PC-3 (cell line): ENCODE measurements at regions not wholly inside any gene's neighbourhood (a gene's known extent, or its start where the extent isn't known, plus 50 kb on each side); places are given as distances from the start of the nearest gene placed in this dataset.
"Not testable (repeated sequence)": the region's sequence is repeated elsewhere in the genome, so short reads cannot be mapped to it uniquely, and the experiment has no call there.

Experiments used
- ATAC-seq: fragments of 200-7000 bp; cut with Tn5 transposase; 2 replicates; pipeline ENCODE4 v1.9.1; 2020; ENCODE audit warnings: mild to moderate bottlenecking, moderate library complexity
- BruUV-seq: library from RNA; stranded (reverse); fragments of 400-500 nt; replicated peaks from 2 replicates; lab custom pipeline; 2021; lab: Mats Ljungman, UMichigan
- CTCF ChIA-PET: fragments of 300-600 bp; sonication (Branson Sonifier 250); formaldehyde crosslinking; loops from one replicate; lab custom pipeline; 2022; ENCODE audit warnings: antibody characterized with exemption; lab: Charles Lee
- POLR2A ChIA-PET: fragments of 300-600 bp; sonication (Branson Sonifier 250); formaldehyde crosslinking; loops from one replicate; lab custom pipeline; 2022; ENCODE audit warnings: antibody characterized with exemption; ENCODE audit not compliant: unreplicated experiment; lab: Charles Lee
- DNase-seq: peaks from one replicate; pipeline ENCODE4 v3.0.0-alpha.2; 2015
- H2AFZ ChIP-seq: fragments of 300-600 bp; sonication (generic); 2 replicates; pipeline ENCODE4 v1.6.0; 2016; ENCODE audit warnings: antibody characterized with exemption, low read length
- H3F3A ChIP-seq: fragments of 300-600 bp; sonication (generic); one replicate; pipeline ENCODE4 v1.6.0; 2017; ENCODE audit warnings: antibody characterized with exemption, low read length, control low read depth, mild to moderate bottlenecking; ENCODE audit not compliant: unreplicated experiment
- H3K27ac ChIP-seq: fragments of 300-600 bp; sonication (generic); 2 replicates; pipeline ENCODE4 v1.5.1; 2016; ENCODE audit warnings: mild to moderate bottlenecking, low read length
- H3K27me3 ChIP-seq: fragments of 300-600 bp; sonication (generic); 2 replicates; pipeline ENCODE4 v1.6.1; 2016; ENCODE audit warnings: low read length, mixed read lengths
- H3K36me3 ChIP-seq: fragments of 300-600 bp; sonication (generic); 2 replicates; pipeline ENCODE4 v1.6.1; 2016; ENCODE audit warnings: low read depth, mixed run types, low read length, mixed read lengths
- H3K4me1 ChIP-seq: fragments of 300-600 bp; sonication (generic); 2 replicates; pipeline ENCODE4 v1.5.1; 2016; ENCODE audit warnings: low read length; ENCODE audit not compliant: insufficient read depth
- H3K4me2 ChIP-seq: fragments of 300-600 bp; sonication (generic); 2 replicates; pipeline ENCODE4 v1.6.0; 2016; ENCODE audit warnings: low read length
- H3K4me3 ChIP-seq: fragments of 300-600 bp; sonication (generic); 2 replicates; pipeline ENCODE4 v1.5.1; 2016; ENCODE audit warnings: mild to moderate bottlenecking, low read length, mixed read lengths
- H3K79me2 ChIP-seq: fragments of 300-600 bp; sonication (generic); 2 replicates; pipeline ENCODE4 v1.6.1; 2017; ENCODE audit warnings: low read length, mixed read lengths
- H3K9ac ChIP-seq: fragments of 300-600 bp; sonication (generic); 2 replicates; pipeline ENCODE4 v1.6.0; 2016; ENCODE audit warnings: mild to moderate bottlenecking, low read length
- H3K9me2 ChIP-seq: fragments of 300-600 bp; sonication (generic); replicated peaks from 2 replicates; pipeline ENCODE4 v1.6.1; 2016; ENCODE audit warnings: mixed run types, low read length, mixed read lengths
- H3K9me3 ChIP-seq: fragments of 300-600 bp; sonication (generic); 2 replicates; pipeline ENCODE4 v1.6.1; 2016; ENCODE audit warnings: low read length, mixed read lengths
- H4K20me1 ChIP-seq: fragments of 300-600 bp; sonication (generic); 2 replicates; pipeline ENCODE4 v1.6.1; 2016; ENCODE audit warnings: low read length, mixed read lengths
- EZH2 ChIP-seq: fragments of 300-600 bp; sonication (generic); IDR thresholded peaks from one replicate; pipeline ENCODE4 v1.6.1; 2017; ENCODE audit warnings: antibody characterized with exemption, mild to moderate bottlenecking, low read length; ENCODE audit not compliant: unreplicated experiment
- EZH2phosphoT487 ChIP-seq: fragments of 300-600 bp; sonication (generic); IDR thresholded peaks from 2 replicates; pipeline ENCODE4 v1.6.1; 2018; ENCODE audit warnings: mild to moderate bottlenecking, antibody characterized with exemption, low read length, borderline replicate concordance
- intact Hi-C: fragments of 100-400 bp; cut with micrococcal nuclease; formaldehyde crosslinking; loops from 2 replicates; pipeline ENCODE4 v1.9.0; 2023
- TF ChIP-seq, protein P1 (sequence below): fragments of 300-600 bp; sonication (generic); conservative IDR thresholded peaks from 2 replicates; pipeline ENCODE4 v1.5.1; 2017; ENCODE audit warnings: antibody characterized with exemption, low read depth, mild to moderate bottlenecking, low read length

DNA sequence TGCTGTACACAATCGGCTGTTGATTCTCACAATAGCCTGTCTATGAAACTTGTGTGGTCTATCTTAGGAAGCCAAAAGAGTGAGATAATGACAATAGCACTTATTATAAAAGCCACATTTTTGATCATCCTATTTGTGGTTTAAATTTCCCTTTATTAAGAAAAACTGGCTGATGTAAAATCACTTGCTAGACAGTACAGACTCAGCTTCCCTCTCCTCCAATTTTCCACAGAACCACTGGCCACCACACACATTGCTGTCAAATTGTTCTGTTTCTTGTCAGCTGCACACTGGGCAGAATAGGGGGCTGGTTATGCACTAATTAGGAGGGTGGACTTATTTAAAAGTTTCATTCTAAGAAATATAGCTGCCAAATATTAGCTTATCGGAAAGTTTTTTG is 425.9 kb downstream of the EPHA3 start:
- Histone ChIP-seq H2AFZ (no peak overlapping the region), H3K4me1 (no peaks in the 10 kb centered on the region), H3K9me2 (no peaks in the 10 kb centered on the region), H3K4me3 (no peak overlapping the region), H3F3A (no peaks in the 10 kb centered on the region), H3K4me2 (no peak overlapping the region), H3K9me3 (no peaks in the 10 kb centered on the region), H4K20me1 (no peaks in the 10 kb centered on the region), H3K79me2 (no peaks in the 10 kb centered on the region), H3K27ac (no peak overlapping the region), H3K36me3 (no peaks in the 10 kb centered on the region), H3K27me3 (peaks cover 58% of the 10 kb centered on the region), H3K9ac (no peak overlapping the region)
- POLR2A ChIA-PET: interaction anchor here (0.6 kb wide), 1 partner anchor 151 kb away, joined by 3 read pairs; no protein-coding TSS in a partner anchor
- intact Hi-C loops: no loop called here
- no peak for DNase-seq
- no TSS peak for BruUV-seq
- ATAC-seq: no peak
- TF ChIP-seq EZH2phosphoT487: no peak
- TF ChIP-seq EZH2: no peak
- TF ChIP-seq, protein P1, sequence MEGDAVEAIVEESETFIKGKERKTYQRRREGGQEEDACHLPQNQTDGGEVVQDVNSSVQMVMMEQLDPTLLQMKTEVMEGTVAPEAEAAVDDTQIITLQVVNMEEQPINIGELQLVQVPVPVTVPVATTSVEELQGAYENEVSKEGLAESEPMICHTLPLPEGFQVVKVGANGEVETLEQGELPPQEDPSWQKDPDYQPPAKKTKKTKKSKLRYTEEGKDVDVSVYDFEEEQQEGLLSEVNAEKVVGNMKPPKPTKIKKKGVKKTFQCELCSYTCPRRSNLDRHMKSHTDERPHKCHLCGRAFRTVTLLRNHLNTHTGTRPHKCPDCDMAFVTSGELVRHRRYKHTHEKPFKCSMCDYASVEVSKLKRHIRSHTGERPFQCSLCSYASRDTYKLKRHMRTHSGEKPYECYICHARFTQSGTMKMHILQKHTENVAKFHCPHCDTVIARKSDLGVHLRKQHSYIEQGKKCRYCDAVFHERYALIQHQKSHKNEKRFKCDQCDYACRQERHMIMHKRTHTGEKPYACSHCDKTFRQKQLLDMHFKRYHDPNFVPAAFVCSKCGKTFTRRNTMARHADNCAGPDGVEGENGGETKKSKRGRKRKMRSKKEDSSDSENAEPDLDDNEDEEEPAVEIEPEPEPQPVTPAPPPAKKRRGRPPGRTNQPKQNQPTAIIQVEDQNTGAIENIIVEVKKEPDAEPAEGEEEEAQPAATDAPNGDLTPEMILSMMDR: no peak
- CTCF ChIA-PET: no interaction called here

DNA sequence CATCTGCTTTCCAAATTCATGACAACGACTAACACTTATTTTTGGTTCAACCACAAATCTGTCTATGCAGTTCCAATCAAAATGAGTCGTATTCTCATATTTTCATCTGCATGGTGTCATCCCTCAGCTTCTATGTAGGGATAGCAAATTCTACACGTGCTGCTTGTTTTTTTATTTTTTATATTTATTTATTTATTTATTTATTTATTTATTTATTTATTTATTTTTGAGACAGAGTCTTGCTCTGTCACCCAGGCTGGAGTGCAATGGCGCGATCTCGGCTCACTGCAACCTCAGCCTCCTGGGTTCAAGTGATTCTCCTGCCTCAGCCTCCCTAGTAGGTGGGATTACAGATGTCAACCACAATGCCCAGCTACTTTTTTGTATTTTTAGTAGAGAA is 447.2 kb downstream of the EPHA3 start:
- H2AFZ ChIP-seq, intact Hi-C loops, H3K4me1 ChIP-seq, H4K20me1 ChIP-seq, POLR2A ChIA-PET, ATAC-seq, H3K9ac ChIP-seq, H3K9me2 ChIP-seq, CTCF ChIA-PET, H3K79me2 ChIP-seq, H3K4me2 ChIP-seq, BruUV-seq, H3F3A ChIP-seq, DNase-seq, H3K36me3 ChIP-seq, H3K9me3 ChIP-seq, H3K27ac ChIP-seq, H3K4me3 ChIP-seq: not testable (repeated sequence)
- H3K27me3 ChIP-seq: peaks cover 30% of the 10 kb centered on the region

DNA sequence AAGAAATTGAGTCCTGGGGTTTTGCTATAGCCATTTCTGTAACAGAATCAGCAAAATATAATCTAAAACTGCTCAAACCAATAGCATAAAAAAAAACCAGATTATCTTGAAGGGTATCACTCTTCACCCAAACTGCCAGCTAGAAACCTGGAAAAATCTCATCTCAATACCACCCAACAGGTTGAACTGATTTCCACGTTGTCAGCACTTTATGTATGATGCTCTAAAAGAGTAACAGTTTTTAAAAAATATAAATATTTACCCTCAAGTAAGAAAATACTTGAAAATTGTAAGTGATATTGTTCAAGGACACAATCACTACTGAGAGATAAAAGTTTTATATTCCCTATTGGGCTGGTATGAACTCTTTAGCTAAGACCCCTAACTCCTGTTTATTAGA is 451.3 kb downstream of the EPHA3 start:
- no peak for DNase-seq
- Histone ChIP-seq H3K9me3 (no peaks in the 10 kb centered on the region), H3K4me2 (no peak overlapping the region), H3K79me2 (no peaks in the 10 kb centered on the region), H3K4me3 (no peak overlapping the region), H3F3A (no peaks in the 10 kb centered on the region), H3K9ac (no peak overlapping the region), H2AFZ (no peak overlapping the region), H3K9me2 (no peaks in the 10 kb centered on the region), H3K27ac (no peak overlapping the region), H4K20me1 (no peaks in the 10 kb centered on the region), H3K36me3 (no peaks in the 10 kb centered on the region), H3K4me1 (no peaks in the 10 kb centered on the region), H3K27me3 (peaks cover 13% of the 10 kb centered on the region; the same call in 1 of the 2 replicates)
- intact Hi-C loops: no loop called here
- TF ChIP-seq, protein P1: no peak
- TF ChIP-seq EZH2: no peak
- TF ChIP-seq EZH2phosphoT487: no peak
- ChIA-PET POLR2A (no interaction called here), CTCF (no interaction called here)
- BruUV-seq: no TSS peak
- no peak for ATAC-seq
